Stimulated activated CD4-positive, alpha-beta T cell treated with anti-CD3 and anti-CD28 coated beads, Interleukin-15, amount 100 ng/mL, for 24 hours (primary cell): ENCODE measurements at regions not wholly inside any gene's neighbourhood (a gene's known extent, or its start where the extent isn't known, plus 50 kb on each side); places are given as distances from the start of the nearest gene placed in this dataset.

Experiments used
- DNase-seq: peaks from one replicate; pipeline ENCODE4 v3.0.0-alpha.2; 2020

DNA sequence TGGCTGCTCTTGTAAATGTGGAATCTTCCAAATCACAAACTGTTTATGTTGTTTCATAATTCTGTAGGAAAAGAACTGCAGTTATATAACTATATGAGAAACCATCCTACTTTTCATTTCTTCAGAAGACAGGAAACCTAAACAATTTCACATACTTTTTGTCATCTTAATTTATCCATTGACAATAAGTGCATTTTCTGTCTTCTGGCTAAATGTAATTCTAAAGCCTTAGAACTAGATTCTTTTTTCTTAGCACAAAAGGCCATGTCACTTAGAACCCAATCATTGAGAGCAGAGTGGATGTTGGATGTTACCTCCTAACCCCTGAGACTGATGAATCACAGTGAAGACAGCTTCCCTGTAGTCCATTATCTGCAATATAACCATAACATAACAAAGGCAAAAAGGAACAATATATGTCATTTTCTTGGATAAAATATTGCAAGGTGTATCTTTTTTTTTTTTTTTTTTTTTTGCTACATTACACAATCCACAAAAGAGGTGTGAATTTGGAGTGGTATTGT is 410.2 kb upstream of the PRMT6 start:
- DNase-seq, result no peak

DNA sequence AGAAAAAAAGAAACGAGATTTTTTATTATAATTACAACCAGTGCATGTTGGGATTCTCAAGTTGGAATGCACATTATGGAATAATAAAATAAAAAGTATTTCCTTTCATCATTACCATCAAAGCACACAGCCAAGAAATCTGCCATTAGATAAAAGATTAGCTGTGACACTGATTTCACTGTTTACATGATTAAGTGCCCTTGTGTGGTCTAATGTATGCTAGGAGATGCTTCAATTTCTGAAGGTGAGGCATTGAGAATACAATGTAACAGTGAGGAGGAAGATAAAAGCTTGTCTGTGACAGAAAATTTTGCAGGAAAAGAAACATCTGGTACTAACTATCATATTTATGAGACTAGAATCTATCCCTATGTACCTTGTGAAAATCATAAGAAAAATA is 409.7 kb upstream of the PRMT6 start:
- no peak for DNase-seq

DNA sequence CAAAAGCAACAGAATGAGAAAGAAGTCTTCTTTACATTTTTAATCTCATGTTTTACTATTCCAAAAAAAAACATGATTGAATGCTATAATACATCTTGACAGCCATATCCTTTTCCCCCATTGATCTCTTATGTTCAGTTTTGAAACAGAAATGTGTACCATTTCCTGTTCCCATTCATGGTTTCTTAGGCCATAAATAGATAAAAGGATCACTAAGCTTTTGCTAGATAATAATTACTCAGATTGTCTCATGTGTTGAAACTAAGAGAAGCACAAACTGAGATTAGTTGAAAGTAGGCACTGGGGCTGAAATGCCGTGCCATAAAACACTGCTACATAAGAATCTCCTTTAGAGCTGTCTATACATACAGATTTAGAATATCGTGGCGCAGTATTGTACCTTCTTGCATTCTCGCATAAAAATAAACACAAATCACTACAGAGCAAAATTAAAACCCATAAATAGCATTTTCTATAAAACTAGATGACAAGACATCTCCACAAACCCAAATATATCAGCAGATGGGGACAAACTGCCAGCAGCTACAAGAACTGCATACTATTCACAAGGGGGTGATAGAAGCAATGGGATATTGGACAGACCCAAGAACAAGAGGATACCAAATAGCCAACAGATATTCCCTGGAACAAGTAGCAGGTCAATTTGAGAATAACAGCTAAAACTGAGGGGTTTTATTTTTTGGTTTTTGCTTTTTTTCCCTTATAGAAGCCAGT is 405.3 kb upstream of the PRMT6 start:
- DNase-seq, result no peak

DNA sequence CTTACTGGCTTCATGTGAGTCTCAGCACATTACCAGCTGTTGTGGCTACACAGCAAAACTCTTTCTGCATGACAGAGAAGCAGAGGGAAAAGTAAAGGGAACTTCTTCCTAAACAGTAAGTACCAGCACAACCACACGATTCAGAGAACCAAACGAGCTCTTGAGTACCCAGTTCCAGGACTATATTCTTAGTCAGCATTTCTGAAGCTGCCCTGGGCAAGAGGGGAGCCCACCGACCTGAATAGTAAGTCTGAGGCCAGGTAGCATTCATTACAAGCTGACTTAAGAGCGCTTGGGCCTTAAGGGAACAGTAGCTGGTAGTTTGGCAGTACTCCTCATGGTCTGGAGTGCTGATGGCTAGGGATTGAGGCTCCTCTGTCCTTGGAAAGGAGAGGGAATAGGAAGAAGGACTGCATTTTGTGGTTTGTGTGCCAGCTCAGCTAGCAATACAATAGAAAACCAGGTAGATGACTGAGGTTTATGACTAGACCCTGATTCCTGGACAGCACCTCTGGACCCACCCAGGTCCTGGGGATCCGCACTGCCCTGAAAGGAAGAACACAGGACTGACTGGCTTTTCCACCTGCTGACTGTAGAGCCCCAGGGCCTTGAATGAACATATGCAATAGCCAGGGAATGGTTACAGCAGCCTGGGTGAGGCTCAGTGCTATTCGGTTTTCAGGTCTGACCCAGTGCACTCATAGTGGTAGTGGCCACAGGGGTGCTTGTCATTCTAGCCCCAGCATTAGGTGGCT is 396.8 kb upstream of the PRMT6 start:
- DNase-seq, result no peak

GRCh38 chr1:106675558-106675957 is 380.9 kb upstream of the PRMT6 start:
- no peak for DNase-seq

- DNase-seq, result no peak
These were observed 380.5 kb upstream of the PRMT6 start for GRCh38 chr1:106676021-106676420.

DNA sequence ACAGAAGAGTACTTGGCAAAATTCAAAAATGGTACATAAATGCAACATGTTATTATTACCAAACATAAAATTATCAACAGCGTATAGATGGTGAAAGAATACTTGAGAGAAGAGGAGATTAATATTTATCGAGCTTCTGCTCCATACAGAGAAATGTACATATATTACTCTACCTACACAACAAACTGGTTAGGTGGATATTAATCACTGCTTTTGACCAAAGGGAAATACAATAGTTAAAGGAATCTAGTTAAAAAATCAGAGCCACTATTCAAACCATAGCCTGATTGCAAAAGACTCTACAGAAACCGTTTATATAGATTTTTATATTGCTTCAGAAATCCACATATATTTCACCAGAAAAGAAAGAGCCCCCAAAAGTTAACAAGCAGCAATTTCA is 379.3 kb upstream of the PRMT6 start:
- no peak for DNase-seq

GRCh38 chr1:106677721-106678120 is 378.8 kb upstream of the PRMT6 start:
- no peak for DNase-seq

GRCh38 chr1:106678279-106679050 is 378.0 kb upstream of the PRMT6 start:
- DNase-seq, result no peak

DNA sequence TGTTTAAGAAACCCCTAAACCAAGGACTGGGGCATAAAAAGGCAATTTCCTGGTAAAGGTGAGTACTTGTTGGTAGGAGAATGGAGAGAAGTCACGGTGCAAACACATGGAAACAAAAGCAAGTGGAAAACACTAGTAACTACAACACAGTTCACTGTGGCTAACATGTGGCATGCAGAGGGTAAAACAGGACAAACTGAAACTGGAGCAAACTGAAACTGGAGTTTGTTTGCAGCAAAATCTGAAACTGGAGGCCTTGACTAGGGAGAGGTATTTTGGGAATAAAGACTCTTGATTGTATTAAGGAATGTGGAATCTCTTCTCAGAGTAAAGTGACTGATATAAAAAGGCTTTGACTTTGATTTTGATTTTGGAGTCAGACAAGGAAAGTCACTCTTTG is 376.3 kb upstream of the PRMT6 start:
- no peak for DNase-seq

DNA sequence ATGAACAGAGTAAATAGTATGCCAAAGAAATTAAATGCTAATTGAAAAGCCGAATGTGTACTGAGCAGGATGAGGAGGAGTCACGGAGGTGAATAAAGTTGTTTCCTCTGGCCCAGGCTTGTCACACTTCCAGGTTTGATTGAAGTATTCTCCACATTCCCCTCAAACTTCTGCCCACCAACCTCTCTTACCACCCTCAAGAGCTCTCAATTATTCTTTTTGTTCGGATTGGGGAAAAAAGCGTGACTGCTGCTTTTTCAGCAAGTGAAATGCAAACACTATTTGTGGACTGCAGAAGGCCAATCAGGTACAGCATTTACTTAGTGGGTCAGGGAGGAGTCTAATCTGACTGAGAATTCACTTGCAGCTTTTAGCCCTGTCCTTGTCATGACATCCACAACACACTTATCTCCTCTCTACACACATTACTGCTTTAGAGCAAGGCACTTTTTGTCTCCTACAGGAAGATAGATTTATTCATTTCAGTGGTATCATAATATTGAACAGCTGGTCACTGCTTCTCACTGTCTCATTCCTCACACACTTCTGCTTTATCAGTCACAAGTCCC is 375.6 kb upstream of the PRMT6 start:
- no peak for DNase-seq

- DNase-seq, result no peak
These were observed 374.4 kb upstream of the PRMT6 start for GRCh38 chr1:106681939-106682522.

GRCh38 chr1:106688446-106688845 is 368.0 kb upstream of the PRMT6 start:
- no peak for DNase-seq

DNA sequence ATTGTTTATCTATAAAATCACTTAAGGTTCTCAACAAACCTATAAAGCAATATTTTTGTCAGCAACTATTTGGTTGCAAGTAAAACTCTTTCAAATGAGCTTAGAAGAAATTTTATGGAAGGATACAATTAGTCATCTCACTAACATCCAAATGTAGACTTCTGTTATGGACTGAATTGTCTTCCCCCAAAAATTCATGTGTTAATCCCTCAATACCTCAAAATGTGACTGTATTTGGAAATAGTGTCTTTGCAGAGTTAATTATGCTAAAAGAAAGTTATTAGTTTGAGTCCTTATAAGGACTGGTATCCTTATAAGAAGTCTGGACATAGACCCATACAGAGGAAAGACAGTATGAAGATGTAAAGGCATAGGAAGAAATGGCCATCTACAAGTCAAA is 357.8 kb upstream of the PRMT6 start:
- DNase-seq, result no peak

DNA sequence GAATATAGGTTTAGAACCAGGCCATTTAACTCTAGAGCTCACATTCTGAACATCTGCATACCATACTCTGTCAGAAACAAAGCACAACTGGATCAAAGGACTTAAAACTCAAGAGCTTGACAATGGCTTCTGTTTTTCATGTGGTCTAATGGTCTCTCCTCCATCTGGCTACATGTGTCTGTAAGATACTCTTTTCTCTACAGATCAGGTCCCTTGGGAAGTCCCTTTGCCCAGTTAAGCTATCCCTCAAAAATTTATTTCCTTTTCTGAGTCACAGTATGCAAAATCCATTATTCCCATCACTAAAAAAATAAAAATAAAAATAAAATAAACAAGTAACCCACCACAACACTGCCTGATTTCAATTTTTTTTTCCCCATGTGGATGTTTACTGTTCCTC is 357.0 kb upstream of the PRMT6 start:
- DNase-seq, result no peak

DNA sequence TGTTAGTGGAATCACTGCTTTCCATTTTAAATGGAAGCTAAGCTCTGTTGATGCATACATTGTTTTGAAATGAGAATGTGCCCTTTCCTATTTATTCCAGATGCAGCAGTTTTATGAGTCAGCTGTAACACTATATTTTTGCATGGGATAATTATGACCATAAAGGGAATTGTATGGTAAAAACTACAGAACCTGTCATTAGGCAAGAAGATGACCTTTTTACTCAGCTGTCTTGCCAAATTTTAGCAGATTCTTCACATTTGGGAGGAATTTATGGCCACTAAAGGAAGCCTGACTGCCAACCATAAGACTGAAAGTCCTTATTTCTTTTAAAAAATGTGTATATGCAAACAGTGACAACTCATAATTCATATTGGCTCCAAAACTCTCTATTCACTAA is 356.3 kb upstream of the PRMT6 start:
- DNase-seq, result no peak

DNA sequence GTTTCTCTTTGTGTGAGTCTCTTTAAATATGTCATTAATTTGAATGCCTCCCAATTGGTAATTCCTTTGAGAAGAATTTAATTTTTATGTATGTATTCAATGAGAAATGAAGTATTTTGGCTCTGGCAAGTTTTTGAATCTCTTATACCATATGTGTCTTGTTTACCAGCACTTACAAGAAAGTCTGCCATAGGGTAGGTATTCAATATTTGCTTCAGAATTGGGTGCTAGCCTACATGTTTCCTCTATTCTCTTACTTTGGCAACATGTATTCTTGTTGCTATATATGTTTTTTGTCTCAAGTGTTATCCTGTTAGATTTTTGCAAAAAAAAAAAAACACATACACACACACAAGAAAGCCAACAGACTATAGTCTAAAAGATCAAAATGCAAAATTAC is 350.5 kb upstream of the PRMT6 start:
- DNase-seq, result no peak

GRCh38 chr1:106717591-106717990 is 338.9 kb upstream of the PRMT6 start:
- DNase-seq, result no peak

DNA sequence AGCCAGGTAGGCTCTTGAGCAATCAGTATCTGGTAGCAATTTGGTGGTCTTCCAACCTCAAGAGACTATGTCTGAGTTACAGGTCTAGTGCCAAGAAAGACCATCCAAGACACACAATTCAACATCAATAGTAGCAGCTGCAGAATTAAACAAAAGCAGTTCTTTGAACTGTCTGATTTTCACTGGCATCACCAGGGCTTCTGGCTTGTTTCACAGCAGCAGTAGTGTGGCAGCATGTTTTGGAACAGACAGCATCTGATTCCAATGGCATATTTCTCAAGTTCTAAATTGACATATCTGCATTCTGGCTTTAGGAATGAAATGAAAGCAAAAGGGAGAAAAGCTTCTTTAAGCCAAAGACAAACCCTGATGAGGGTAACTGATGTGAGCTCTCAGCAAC is 334.7 kb upstream of the PRMT6 start:
- no peak for DNase-seq

DNA sequence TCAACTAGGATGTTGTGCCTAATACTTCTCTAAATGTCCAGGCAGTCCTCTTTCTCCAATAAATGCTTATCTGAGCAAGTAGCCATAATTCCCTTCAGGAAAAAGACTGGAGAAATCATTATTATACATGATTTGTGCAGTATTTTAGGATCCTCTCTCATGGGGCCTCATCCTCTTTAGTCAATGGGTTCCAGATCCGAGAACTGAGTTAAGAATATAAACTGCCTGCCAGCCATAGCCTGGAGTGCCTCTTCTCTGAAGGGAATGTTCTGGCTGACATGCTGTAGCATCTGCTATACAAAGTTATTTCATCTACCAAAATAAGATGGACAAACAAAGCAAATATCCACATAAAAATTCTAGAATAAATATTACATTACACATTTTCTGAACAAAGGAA is 334.0 kb upstream of the PRMT6 start:
- DNase-seq, result no peak

DNA sequence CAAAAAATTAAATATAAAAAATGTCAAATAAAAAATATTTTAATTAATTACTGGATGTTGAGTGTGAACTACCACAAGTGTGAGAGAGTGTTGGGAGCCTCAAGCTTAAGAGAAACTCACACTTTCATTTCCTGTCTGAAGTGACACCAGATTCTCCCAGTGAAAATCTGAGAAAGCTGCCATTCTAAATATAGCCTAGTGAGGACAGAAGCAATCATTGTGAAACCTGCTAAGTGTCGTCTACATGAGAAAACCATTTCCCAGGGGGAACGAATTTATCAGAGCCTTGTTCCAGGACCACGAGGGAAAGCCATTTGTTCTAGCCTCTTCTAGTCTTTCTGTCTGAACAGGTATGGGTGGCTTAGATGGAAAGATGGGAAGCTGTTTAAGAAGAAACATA is 329.3 kb upstream of the PRMT6 start:
- no peak for DNase-seq

GRCh38 chr1:106746448-106747085 is 309.9 kb upstream of the PRMT6 start:
- DNase-seq, result no peak
